HG03354 (cell line): ENCODE measurements at regions not wholly inside any gene's neighbourhood (a gene's known extent, or its start where the extent isn't known, plus 50 kb on each side); places are given as distances from the start of the nearest gene placed in this dataset.

Experiments used
- ATAC-seq: cut with Tn5 transposase; IDR thresholded peaks from one replicate; pipeline ENCODE4 v1.9.1; 2021; ENCODE audit warnings: mild to moderate bottlenecking; ENCODE audit not compliant: unreplicated experiment, poor library complexity, severe bottlenecking

DNA sequence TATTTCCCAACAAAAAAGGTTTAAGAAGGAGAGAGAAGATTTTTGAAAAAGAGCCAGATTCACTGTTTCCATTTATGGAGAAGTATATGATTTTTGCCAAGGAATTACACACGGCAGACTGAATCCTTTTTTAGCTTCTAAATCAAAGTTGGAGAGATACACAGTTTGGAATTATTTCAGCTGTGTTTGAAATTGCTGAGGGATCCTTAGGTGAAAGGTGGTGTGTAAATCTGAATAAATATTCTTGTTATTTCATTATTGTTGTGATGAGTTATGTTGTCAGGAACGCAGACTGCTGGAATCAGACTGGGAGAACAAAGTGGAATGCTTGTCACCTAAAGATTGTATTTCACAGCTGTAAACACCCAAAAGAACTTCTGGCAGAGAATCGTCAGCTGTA lies 168.5 kb upstream of the AKIRIN2 start:
- ATAC-seq: no peak

DNA sequence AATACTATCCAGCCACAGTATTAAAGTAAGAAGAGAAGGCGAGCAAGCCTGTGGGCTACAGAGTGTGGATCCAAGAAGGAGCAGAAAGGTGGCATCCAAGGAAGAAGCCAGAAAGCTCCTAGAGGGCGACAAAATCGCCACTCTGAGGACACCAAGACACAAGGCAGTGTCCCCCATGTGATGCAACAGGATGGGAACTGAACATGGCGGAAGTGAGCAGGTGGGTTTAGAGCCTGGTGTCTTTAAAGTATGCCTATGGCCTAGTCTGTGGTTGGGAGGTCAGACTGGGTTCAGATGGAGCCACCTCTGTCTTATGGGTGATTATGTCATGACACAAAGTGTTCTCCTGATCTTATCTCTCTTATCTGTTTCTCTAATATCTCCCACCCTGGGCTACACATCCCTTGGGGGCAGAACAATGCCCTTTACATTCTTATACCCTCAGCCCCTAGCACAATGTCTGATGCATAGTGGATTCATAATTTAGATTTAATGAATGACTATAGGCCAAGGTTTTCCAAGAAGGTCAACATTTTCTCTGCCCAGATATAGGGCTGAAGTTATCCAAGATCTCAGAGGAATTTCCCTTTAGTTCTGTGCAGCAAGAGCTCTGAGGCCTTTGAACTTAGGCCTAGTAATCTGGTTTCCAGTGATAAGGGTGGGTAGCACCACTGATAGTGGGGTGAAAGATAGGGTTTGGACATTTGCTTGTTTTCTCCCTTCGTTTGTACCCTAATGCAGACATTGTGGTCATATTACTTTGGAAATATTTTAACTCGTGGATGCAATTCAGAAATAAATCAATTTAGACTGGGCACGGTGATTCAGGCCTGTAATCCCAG lies 167.3 kb upstream of the AKIRIN2 start:
- ATAC-seq: no peak

DNA sequence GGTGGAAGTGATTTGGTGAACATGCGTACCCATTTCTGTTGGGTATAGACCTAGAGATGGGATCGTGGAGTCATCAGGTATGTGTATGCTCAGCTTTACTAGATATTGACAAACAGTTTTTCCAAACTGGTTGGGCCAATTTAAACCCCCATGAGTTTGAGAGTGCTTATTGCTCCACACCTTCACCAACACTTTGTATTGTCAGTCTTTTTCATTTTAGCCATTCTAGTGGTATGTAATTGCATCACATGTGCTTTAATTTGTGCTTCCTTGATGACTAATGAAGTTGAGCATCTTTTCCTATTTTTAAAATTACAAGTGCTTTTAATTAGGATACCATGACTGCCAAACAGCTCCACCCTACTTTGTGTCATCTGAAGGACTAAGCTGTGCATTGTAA lies 158.9 kb upstream of the AKIRIN2 start:
- no peak for ATAC-seq

DNA sequence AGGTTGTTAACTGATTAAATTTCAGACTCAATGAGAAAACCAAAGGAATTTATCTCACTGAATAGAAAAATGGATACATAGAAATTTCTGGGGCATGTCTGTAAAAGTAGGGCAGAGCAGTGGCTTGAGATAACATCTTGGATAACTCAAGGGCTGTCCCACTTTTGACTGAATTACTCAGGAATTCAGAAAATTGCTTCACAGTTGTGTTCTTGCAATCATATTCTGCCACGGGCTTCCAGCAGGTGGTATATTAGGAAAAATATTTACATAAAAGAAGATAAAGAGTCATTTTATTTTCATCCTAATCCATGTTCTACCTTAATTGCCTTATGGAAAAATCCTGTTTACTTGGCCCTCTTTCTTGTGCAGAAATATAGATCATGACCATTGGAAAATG lies 156.4 kb upstream of the AKIRIN2 start:
- no peak for ATAC-seq

DNA sequence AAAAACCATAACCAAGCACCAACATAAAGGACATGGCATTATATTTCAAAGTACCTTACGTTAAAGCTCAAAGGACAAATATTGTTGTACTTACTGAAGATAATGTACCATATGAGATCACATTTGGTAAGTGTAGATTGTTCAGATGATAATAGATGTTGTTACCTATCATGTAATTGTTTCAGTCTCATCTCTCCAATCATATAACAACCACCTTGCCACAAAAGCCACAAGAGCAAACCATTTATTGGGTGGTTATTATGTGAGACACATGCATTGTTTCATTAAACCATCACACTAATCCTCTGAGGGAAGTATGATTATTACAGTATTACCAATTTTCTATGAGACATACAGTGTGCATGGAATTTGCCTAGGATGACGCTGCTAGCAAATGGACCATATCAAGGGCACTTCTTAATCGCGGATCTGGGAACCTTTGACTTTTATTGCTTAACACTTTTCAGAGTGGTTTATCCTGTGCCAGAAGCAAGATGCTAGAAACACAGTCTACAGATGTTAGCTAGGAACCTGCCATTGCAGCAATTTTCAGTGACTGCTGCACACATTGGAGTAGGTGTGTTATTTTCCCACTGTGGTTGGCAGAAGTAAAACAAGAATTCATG lies 149.8 kb upstream of the AKIRIN2 start:
- no peak for ATAC-seq

DNA sequence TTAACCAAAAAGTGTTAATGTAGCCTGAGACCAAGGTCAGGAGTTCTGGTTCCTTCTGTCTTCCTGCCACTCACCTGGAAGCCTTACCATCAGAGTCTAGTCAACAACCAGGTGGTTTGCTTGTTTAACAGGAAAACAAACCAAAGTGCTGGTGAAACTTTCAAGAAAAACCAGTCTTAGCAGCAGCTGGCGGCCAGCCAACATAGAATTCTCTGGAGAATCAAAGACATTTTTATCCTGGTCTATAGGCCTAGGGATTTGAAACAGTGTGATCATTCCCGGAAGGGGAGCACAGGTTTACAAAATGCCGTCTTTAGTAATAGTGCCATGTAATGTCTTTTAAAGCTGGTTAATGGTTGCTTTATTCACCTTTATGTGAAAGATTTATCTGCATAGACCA lies 146.6 kb upstream of the AKIRIN2 start:
- no peak for ATAC-seq

DNA sequence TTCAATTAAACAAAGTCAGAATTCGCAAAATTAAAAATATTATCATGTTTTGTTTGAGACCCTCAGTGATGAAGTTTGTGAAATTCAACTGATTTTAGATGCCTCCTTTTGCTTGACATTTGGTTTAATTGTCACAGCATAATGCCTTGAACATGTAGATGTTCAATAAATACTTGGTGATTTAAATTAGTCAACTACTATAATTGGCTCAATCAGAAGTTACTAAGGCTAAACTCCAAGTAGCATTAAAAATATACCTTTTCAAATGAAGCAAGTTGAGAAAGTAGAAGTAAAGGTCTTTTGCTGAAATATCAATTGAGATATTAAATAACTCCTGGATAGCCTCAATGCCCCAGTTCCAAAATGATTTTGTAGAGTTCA lies 145.8 kb upstream of the AKIRIN2 start:
- no peak for ATAC-seq

DNA sequence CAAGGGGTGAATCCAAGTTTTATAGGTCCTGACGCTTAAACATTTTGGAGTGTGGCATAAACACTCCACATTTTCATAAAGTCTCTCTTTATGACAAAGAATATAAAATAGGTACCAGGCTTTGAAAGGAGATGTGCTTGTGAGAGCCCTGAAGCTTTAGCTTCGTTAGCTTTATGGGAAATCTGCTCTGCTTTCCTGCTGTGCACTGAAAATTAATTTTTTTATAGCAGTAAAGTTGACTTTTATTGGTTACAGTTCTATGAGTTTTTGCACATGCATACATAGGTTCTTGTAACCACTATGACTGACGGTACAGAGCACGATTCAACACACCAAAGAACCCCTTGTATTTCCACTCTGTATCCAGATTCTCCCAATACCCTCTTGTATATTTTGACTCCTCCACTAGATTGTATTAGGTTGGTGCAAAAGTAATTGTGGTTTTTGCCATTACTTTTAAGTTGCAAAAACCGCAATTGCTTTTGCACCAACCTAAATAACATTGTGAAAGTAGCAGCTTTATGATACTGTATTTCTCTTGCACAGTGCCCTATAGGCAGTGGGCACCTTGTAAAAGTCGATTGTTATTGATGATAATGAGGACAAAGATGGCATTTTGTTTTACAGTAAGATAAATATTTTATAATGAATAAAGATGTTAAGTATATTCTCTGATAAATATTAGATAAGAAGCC lies 145.2 kb upstream of the AKIRIN2 start:
- ATAC-seq: no peak

DNA sequence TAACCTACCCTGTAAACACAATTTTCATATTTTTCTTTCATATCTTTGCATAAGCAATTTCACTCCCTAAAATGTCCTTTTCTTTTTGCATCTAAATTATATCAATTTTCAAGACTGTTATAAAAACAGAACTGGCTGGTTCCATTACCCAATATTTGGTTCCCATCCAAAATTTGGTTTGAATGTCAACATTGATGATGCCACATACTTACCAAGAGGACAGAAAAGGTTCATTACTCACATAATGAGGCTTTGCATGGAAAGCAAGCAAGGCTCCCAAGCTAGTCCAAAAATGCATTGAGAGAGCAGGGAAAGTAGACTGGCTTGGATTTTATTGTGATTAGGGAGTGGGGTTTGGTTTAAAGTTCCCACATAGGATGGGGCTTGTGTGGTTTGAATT lies 144.4 kb upstream of the AKIRIN2 start:
- no peak for ATAC-seq

DNA sequence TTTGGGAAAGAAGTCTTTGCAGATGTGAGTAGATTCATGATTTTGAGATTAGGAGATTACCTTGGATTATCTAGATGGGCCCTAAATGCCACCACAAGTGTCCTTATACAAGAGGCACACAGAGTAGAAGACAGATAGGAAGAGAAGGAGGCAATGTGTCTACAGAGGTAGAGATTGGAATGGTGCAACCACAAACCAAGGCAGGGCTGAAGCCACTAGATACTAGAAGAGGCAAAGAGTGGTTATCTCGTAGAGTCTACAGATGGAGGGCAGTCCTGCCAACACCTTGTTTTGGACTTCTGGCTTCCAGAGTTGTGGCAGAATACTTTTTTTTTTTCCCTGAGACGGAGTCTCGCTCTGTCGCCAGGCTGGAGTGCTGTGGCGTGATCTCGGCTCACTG lies 138.3 kb upstream of the AKIRIN2 start:
- ATAC-seq: no peak

DNA sequence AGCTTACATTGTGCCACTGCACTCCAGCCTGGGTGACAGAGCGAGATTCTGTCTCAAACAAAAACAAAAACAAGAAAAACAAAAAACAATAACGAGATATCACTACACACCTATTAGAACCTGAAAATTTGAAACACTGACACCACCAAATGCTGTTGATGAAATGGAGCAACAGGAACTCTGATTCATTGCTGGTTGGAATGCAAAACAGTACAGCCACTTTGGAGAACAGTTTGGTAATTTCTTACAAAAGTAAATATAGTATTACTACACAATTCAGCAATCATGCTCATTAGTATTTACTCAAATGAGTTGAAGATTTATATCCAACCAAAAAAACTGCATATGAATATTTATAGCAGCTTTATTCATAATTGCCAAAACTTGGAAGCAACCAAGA lies 135.8 kb upstream of the AKIRIN2 start:
- ATAC-seq: no peak

DNA sequence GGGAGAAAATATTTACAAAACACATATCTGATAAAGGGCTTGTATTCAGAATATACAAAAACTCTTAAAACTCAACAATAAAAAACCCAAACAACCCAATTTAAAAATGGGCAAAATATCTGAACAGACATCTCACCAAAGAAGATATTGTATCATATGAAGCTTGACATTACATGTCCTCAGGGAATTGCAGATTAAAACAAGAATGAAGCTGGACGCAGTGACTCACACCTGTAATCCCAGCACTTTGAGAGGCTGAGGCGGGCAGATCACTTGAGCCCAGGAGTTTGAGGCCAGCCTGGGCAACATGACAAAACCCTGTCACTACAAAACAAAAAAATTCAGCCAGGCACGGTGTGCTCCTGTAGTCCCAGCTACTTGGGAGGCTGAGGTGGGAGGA lies 135.4 kb upstream of the AKIRIN2 start:
- no peak for ATAC-seq

DNA sequence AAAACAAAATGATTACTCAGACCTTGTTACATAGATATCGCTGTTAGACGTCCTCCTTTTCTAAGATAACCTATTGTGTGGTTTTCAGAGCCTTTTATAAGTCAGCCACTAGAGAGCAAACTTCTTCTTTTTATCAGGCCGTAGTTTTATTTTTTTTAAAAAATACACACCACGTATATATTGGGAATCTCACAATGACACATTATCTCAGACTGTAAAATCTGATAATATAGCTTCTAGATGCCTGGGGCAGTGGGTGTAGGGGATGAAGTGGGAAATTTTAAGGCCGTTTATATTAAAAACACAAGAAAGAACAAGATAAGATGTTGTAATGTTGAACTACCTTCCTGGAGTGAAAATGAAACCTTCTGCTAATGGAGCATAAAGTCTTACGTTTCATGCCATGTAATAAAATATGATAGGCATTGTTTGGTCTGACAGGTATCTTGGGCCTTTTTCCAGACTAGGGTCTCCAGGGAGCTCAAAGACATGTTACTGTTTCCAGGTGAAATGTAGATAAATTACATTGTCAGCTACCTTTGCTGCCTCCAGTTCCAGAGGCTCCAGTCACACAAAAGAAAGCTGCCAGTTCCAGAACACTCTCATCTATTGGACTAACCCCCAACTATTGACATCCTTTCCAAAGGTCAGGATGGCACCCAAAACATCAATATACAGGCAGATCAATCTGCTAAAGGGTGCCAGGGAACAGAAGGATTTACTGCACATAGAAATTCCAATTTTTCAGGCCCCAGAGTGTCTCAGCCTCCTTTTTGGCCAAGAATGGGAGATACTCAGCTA lies 130.2 kb upstream of the AKIRIN2 start:
- ATAC-seq: peak; percentile 82

DNA sequence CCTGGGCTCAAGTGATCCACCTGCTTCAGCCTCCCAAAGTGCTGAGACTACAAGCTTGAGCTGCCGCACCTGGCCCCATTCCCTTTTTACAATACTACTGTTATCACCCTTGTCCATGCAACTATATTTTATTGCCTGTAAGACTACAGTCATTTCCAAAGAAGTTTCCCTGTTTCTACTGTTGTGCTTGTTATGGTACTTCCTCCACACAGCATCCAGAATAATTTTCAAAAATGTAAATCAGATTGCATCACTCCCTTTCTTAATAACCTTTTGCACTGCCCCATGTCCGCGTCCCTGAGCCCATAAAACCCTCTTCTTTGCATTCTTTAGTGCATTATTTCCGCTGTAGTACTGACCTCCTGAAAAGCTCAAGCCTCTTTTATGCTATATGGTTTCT lies 128.9 kb upstream of the AKIRIN2 start:
- ATAC-seq: no peak

DNA sequence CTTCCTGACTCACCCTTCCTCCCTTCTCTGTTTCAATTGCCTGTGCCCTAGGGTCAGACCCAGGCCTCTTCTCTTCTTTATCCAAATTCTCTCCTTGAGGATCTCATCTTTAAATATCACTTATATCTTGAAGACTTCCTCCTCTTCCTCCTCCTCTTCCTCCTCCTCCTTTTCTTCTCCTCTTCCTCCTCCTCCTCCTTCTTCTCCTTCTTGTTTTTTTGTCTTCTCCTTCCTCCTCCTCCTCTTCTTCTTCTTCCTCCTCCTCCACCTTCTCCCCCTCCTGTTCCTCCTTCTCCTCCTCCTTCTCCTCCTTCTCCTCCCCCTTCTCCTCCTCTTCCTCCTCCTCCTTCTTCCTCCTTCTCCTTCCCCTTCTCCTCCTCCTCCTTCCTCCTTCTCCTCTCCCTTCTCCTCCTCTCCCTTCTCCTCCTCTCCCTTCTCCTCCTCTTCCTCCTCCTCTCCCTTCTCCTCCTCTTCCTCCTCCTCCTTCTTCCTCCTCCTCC lies 127.6 kb upstream of the AKIRIN2 start:
- no peak for ATAC-seq

DNA sequence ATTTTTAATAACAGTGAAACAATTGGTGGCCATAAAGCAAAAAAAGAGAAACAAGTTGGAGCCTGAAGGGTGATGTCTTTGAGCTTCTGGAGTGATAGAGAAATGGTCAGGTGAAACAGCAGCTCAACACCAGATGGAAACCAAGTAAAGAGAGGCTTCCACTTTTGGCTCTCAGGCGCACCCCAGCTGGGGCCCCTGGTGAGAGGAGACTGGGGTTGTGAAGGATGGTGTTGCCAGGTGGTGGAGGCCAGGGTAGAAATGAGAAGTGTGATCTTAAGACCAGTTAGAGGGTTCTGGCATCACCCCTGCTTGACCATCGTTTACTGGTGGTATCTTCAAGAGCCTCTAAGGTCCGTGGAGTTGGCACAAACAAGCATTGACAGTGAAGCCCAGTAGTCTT lies 126.0 kb upstream of the AKIRIN2 start:
- no peak for ATAC-seq

DNA sequence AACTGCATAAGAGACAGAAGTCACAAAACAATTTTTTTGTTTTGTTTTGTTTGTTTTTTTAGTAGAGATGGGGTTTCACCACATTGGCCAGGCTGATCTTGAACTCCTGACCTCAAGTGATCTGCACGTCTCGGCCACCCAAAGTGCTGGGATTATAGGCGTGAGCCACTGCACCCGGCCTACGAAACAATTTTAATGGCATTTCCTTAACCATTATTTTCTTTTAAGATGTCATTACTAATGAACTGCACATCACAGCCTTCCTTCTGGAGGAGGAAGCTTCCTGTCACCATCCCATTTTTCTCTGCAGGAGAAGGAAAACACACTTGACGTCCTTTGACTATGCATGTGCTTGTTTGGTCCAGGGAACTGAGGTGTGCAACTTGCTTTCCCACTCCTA lies 125.3 kb upstream of the AKIRIN2 start:
- ATAC-seq: no peak

DNA sequence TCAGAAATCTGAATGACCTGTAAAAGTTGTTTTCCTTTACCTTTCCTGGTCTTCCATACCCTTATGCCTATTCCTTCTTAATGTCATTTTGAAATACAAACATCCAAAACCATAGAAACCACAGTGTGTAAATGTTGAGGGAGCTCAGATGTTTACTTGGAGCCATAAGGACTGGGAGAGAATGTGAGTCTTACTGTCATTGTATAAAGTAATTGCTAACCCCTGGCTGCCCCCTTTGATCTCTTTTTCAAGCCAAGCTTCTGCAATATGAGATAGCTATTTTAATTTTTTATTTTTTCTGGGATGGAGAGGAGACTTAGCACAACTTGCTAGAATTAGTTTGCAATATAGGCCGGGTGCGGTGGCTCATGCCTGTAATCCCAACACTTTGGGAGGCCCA lies 124.4 kb upstream of the AKIRIN2 start:
- ATAC-seq: no peak

DNA sequence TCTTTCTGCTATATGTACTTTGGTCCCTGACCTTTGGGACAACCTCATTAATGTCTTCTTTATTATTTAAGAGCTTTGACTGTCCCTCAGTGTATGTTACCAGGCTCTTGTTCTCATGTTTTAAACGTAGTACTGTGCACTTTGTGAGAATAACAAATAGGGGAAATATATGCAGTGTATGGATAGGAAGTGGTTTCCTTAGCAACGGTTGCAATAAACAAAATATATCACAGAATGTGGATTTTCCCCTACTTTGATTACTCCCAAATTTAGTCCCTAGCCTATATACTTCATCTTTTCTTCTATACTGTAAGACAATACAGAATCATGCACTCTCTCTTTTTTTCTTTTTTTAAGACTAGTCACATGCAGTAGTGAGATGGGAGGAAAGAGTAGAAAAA lies 123.8 kb upstream of the AKIRIN2 start:
- ATAC-seq: peak; percentile 79

DNA sequence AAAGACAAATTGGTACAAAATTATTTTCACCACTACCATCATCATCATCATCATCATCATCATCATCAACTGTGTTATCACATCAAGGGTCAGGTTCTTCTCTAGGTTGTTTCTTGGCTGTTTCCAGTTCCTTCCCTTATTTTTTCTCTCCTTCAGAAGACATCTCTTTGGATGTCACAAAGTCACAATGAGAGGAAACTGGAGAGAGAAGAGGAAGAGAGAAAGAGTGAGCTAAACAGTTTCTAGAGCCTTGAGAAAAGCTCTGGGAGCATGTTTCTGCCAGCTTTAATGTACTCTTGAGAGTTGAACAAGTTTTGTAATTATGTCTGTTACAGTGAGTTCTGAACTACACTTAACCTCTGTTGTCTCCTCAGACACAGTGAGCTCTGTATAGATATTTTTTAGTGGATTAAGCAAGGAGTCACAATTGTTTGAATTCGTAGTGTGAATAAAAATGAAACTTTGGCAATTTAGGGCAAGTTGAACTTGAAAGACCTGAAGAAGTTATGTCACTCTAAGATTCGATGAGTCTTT lies 123.0 kb upstream of the AKIRIN2 start:
- no peak for ATAC-seq
